ENCODE measurements at regions not wholly inside any gene's neighbourhood (a gene's known extent, or its start where the extent isn't known, plus 50 kb on each side); places are given as distances from the start of the nearest gene placed in this dataset.

GRCh38 chr3:109570408-109570807, 233.1 kb upstream of the DPPA4 start:
- TF ChIP-seq TAF1 (IDR thresholded peaks at IDR 0.05; ENCODE audit: borderline replicate concordance, low read depth, low read length) (no peak), POLR2AphosphoS5 (IDR thresholded peaks at IDR 0.05; ENCODE audit: low read depth, low read length) (no peak), POLR2A (IDR thresholded peaks at IDR 0.05; ENCODE audit: low read depth, low read length) (no peak)

All from GM12892 (cell line).